ENCODE measurements at regions not wholly inside any gene's neighbourhood (a gene's known extent, or its start where the extent isn't known, plus 50 kb on each side); places are given as distances from the start of the nearest gene placed in this dataset.
A peak's percentile ranks its signal among the peaks of the same experiment; 100 is the strongest.
"Not testable (repeated sequence)": the region's sequence is repeated elsewhere in the genome, so short reads cannot be mapped to it uniquely, and the experiment has no call there.

GRCh38 chr5:101009758-101010519, 106.9 kb upstream of the ST8SIA4 start:
- TF ChIP-seq CTCF (IDR thresholded peaks at IDR 0.05; ENCODE audit: low read depth, low read length, missing control alignments), result no peak
- DNase-seq (ENCODE audit: low read depth), result peak; percentile 49
- H3K4me3 ChIP-seq (ENCODE audit: low read depth, low read length), result no peak overlapping the region

GRCh38 chr5:100992354-100992753, 89.3 kb upstream of the ST8SIA4 start:
- no peak for TF ChIP-seq CTCF (IDR thresholded peaks at IDR 0.05; ENCODE audit: low read depth, low read length, missing control alignments)
- H3K4me3 ChIP-seq (ENCODE audit: low read depth, low read length), result no peak overlapping the region
- no peak for DNase-seq (ENCODE audit: low read depth)

- not testable (repeated sequence) for DNase-seq (ENCODE audit: low read depth); H3K4me3 ChIP-seq (ENCODE audit: low read depth, low read length)
Observed at GRCh38 chr5:100983601-100984000, 80.5 kb upstream of the ST8SIA4 start.

GRCh38 chr5:100974082-100974481, 71.0 kb upstream of the ST8SIA4 start:
- no peak for TF ChIP-seq CTCF (IDR thresholded peaks at IDR 0.05; ENCODE audit: low read depth, low read length, missing control alignments)
- H3K4me3 ChIP-seq (ENCODE audit: low read depth, low read length), result no peak overlapping the region
- no peak for DNase-seq (ENCODE audit: low read depth)

GRCh38 chr5:100970646-100971255, 67.7 kb upstream of the ST8SIA4 start:
- no peak for TF ChIP-seq CTCF (IDR thresholded peaks at IDR 0.05; ENCODE audit: low read depth, low read length, missing control alignments)
- no peak overlapping the region for H3K4me3 ChIP-seq (ENCODE audit: low read depth, low read length)

GRCh38 chr5:100965291-100965690, 62.2 kb upstream of the ST8SIA4 start:
- DNase-seq (ENCODE audit: low read depth), result no peak
- H3K4me3 ChIP-seq (ENCODE audit: low read depth, low read length), result no peak overlapping the region
- TF ChIP-seq CTCF (IDR thresholded peaks at IDR 0.05; ENCODE audit: low read depth, low read length, missing control alignments), result no peak

More at GRCh38 chr5:100970646-100971255, 67.7 kb upstream of the ST8SIA4 start:
- DNase-seq (ENCODE audit: low read depth), result no peak
